SK-N-SH treated with all-trans-retinoic acid at 6 μM for 48 hours (cell line): ENCODE measurements at regions not wholly inside any gene's neighbourhood (a gene's known extent, or its start where the extent isn't known, plus 50 kb on each side); places are given as distances from the start of the nearest gene placed in this dataset.

ENCODE experiments used
- ESRRG ChIP-seq: fragments of 250-450 bp; sonication (Bioruptor Pico); IDR thresholded peaks from 2 replicates; pipeline ENCODE4 v1.6.1; 2021; ENCODE audit warnings: mild to moderate bottlenecking
- OSR1 ChIP-seq: fragments of 250-450 bp; sonication (Bioruptor Pico); IDR thresholded peaks from 2 replicates; pipeline ENCODE4 v1.8.0; 2022; ENCODE audit warnings: moderate library complexity, mild to moderate bottlenecking, inconsistent platforms
- RARB ChIP-seq: fragments of 250-450 bp; sonication (Bioruptor Pico); IDR thresholded peaks from 2 replicates; pipeline ENCODE4 v1.8.0; 2021; ENCODE audit warnings: mild to moderate bottlenecking, moderate library complexity
- SNAI2 ChIP-seq: fragments of 250-450 bp; sonication (Bioruptor Pico); IDR thresholded peaks from 2 replicates; pipeline ENCODE4 v1.5.0; 2020; ENCODE audit warnings: mild to moderate bottlenecking, moderate library complexity
- ZFP3 ChIP-seq: fragments of 250-450 bp; sonication (Bioruptor Pico); IDR thresholded peaks from 2 replicates; pipeline ENCODE4 v1.5.0; 2020; ENCODE audit warnings: mild to moderate bottlenecking, moderate library complexity
- TF ChIP-seq, protein P1 (sequence below): fragments of 250-450 bp; sonication (Bioruptor Pico); IDR thresholded peaks from 2 replicates; pipeline ENCODE4 v1.5.1; 2021; ENCODE audit warnings: mild to moderate bottlenecking, moderate library complexity

DNA sequence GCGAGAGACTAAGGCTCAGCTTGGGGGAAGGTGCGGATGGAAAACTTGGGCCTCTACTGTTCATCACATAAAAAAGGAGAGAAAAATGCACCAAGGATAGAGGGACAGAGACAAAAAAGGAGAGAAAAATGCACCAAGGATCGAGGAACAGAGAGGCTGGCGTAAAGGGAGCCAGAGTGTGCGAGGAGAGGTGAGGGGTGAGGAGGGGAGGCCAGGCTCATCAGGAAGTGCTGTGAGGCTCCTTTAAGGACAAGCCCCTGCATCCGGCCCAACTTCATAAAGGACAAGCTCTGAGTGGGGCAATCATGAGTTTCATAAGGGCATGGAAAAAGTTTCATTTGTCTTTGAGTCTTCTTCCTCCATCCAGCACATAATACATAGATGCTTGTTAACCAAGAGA is 117.2 kb upstream of the NXT1 start:
- TF ChIP-seq RARB (CRISPR knock-in tag), result no peak
- TF ChIP-seq SNAI2 (CRISPR knock-in tag), result no peak
- no peak for TF ChIP-seq ZFP3 (CRISPR knock-in tag)
- TF ChIP-seq OSR1 (CRISPR knock-in tag), result no peak
- TF ChIP-seq, protein P1, sequence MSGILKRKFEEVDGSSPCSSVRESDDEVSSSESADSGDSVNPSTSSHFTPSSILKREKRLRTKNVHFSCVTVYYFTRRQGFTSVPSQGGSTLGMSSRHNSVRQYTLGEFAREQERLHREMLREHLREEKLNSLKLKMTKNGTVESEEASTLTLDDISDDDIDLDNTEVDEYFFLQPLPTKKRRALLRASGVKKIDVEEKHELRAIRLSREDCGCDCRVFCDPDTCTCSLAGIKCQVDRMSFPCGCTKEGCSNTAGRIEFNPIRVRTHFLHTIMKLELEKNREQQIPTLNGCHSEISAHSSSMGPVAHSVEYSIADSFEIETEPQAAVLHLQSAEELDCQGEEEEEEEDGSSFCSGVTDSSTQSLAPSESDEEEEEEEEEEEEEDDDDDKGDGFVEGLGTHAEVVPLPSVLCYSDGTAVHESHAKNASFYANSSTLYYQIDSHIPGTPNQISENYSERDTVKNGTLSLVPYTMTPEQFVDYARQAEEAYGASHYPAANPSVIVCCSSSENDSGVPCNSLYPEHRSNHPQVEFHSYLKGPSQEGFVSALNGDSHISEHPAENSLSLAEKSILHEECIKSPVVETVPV (CRISPR knock-in tag), result no peak
- no peak for TF ChIP-seq ESRRG (CRISPR knock-in tag)
